ENCODE measurements at regions not wholly inside any gene's neighbourhood (a gene's known extent, or its start where the extent isn't known, plus 50 kb on each side); places are given as distances from the start of the nearest gene placed in this dataset.

DNA sequence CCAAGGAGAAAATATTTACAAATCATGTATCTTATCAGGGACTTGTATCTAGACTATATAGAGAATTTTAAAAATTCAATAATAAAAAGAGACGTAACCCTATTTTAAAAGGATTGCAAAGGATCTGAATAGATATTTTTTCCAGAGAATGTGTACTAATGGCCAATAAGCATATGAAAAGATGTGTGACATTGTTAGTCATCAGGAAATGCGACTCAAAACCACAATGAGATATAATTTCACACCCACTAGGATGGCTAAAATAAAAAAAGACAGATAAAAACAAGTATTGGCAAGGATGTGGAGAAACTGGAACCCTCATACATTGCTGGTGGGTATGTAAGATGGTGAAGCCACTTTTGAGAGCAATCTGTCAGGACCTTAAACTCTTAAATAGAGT is 141.9 kb upstream of the BMP4 start:
- DNase-seq, result no peak

DNA sequence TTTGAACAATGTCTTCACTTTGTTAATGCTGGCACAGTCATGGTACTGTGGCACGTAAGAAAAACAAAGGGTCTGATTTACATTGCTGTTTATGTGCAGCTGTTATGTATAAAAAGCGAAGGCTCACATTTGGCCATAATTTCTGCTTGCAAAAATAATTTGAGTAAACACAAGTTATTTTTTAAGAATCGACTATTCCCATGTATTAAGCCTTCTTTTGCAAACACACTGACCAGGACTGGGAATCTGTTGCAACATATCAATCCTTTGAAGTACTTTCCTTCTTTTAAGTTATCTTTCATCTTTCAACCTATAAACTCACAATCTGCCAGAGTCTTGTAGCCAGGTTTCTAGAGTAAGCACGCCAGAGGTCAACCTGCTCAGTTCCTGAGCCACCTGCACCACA is 145.4 kb upstream of the BMP4 start:
- no peak for DNase-seq

DNA sequence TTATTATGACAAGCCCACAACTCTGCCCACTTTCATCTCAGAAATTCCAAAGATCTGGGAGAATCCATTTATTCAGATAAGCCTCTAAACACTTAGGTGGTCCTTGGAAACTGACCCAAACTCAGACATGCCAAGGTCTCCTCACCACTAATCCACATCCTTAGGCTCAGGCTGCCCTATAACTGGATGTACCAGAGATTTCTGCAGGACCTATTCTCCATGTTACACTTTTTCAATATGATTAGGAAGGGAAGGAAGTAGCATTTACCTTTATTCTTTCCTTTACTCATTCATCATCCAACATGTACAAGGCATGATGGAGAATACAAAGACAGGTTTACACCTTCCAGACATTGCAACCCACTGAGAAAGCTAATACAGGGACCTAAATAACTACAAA is 145.9 kb upstream of the BMP4 start:
- no peak for DNase-seq

DNA sequence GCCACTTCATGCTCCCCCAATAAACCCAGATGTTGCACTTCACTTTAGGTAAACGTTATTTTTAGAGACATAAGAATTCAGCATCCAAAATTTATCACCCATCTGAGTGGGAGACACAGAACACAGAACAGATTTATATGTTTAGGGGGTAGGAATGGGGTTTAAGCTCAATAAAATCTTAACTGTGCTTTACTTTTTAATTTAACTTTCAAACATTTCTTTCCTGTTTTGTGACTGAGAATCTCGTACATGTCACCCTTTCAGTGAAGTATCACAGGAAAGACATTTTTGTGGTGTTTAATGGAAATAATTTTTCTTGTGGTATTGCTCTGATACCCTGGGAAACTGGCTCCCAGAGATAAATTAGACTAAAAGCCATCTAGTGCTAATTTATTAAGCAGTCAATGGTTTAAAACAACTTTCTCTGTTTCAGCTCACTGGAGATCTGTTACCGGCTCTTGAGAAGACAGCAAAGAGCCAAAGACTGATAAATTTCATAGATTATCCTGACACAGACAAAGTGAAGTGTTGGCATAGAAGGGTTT is 148.0 kb upstream of the BMP4 start:
- no peak for DNase-seq

DNA sequence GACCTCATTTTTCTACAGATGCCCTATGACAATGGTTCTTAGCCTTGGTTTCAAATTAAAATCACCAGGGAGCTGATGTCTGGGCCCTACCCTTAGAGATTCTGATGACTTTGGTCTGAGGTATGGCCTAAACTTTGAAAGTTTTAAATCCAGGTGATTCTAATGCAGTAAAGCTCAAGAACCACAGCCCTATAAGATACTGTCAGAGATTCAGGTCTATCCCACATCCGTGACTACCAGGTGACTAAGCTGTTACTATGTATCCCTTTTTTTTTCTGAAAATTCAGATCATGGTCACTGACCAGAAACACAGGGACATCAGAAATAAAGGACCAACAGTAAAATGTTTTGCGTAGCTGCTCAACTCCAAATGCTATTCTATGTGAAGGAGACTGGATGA is 148.8 kb upstream of the BMP4 start:
- no peak for DNase-seq

DNA sequence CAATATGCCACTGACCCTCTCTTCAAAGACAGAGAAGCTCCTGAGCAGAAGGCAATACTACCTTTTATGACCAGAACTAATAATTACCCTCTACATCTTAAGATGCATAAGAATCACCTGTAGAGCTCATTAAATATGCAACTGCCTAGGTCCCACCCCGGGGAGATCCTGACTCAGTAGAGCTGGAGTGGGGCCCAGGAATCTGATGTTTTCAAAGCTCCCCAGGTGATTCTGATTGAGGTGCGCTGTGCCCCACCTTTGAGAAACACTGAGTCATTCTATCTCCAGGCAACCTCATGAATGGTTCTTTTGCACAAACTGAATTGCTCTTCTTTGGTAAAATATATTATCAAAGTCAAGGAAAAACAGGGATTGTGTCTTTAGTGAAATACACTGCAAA is 149.3 kb upstream of the BMP4 start:
- no peak for DNase-seq

DNA sequence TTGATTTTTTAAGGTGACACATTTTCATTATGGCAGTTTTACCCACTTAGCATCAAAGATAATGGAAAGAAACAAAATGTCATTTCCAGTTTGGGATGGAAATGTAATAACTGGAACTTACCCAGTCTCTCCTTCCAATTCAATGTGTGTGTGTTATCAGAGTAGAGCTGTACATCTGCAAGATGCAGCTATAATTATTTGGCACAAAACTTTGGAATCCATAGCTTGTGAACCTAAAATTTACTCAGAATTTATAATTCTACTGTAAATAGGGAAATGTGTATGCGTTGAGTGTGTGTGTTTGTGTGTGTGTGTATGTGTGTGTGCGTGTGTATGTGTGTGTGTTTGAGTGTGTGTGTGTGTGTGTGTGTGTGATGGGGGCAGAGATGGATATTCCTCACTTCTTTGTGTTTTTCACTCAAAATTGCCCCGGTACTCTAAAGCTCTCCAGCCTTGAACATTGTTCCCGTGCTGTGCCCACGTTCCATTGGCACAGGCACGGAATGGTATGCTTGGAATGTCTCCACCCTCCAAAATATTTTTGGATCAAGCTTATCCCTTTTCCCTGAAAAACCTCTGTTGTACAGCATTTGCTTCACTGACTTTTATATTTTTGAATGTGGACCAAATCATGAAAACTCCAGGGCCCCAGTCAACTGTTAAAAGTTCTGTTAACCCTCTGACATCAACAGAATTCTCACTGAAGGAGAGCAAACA is 150.2 kb upstream of the BMP4 start:
- DNase-seq, result no peak

DNA sequence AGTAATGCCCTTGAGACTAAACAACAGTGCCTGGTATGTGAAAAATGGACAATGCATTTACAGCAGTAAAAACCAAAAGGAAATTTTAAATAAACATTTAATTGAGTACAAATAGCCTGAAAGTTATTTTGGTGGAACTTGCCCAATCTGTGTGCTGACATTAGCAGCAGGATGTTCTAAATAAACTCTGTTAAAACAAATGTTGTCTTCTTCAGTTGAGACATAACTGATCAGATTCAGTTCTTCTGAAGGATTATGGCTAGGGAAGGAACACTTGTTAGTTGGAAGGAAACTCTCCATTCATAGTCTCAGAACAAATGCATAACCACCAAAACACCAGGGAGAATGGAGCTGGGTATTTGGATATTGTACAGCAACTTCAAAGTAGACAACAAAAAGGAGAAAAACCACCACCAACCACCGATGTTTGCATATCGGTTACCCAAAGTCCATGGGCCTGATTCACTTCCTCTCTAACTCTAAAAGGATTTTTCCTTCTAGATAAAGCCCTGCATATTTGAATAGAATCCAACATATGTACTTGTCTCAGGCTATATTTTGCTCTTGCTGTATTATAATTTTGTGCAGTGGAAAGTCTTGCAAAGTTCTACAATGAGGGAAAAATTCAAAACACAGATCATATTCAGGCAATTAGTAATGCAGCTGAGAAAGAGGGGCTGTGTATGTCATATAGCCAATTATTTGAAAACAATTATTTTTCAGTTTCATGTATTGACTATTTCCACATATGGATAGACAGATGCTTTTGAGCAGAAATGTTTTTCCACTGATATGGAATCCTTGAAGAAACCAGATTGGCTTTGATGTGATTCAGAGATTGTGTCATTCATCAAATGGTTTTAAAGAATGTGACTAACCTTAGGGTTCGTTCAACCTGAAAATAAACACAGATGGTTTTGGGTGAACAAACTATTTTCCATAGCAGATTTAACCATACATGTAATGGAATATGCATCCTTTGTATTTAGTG is 152.2 kb upstream of the BMP4 start:
- DNase-seq, result no peak

DNA sequence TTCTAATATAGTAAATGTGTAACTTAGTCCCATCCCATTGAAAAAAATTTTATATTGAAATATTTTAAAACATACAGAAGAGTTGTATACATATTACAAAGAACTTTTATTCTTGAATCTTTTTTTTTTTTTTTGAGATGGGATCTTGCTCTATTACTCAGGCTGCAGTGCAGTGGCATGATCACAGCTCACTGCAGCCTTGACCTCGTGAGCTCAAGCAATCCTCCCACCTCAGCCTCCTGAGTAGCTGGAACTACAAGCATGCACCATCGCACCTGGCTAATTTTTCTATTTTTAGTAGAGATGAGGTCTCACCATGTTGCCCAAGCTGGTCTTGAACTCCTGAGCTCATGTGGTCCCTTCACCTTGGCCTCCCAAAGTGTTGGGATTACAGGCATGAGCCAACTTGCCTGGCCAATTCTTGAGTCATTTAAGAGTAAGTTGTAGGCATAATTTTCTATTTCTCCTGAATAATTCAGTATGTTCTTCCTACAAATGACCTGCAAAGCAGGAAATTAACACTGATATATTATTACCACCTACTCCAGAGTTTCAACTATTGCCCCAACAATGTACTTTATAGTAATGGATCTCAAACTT is 153.0 kb upstream of the BMP4 start:
- no peak for DNase-seq

DNA sequence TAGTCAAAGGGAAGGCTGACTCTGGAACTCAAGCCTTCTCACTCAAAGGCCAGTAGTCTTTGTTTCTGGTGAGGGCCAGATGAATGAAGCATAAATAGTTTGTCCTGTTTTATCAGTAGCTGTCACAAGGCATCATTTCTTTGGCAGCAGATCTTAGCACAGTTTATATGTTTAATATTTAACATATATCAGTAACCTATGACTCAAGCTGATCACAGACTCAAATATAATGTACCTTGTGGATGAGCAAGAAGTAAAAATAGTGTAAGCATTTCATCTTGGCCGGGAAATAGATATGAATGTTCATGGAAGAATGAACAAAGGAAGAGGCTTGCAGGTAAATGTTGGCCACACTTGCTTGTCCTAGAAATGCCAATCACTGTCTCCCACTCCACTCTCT is 158.3 kb upstream of the BMP4 start:
- no peak for DNase-seq

DNA sequence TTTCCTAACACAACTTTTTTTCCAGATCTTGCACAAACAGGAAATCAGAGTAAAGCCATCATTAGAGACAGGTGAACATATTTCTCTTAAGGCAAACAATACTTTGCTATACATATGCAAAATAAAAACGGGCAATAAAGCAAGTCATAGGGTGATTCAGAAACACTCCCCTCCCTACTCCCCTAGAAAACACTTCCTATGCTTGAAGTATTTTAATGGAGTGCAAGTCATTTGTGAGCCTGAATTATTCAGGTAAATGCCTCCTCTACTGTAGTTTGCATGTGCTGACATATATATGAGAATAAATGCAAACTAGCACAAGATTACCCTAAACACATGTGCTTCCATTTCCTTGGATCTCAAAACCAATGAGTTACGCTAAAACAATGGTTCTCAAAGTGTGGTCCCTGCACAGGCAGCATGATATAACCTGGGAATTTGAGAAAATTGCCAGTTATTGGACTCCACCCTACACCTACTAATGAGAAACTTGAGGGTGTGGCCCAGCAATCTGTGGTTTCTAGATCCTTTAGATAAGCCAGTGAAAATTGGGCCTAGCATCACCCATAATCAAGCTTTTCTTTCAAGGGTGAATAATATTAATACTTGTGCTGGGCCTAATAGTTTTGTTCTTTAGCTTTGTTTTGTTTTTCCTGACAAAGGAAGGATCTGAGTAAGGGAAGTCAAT is 159.7 kb upstream of the BMP4 start:
- no peak for DNase-seq

DNA sequence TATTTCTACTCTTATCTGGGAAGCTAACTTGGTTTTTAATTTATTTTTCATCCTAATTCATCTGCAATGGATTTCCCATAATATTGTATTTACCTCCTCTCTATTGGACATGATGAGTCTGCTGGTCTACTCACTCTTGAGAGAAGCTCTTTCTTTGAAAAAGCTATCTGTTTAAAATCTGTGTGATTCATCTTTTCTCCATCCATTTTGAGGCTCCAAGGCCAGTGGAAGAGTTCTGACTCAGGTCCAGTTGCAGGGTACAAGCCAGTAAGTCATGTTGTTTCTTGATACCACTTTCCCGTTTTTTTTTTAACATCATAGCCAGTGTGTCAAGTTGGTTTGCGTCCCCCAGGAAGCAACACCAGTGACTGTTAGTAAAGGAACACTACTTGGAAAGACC is 160.3 kb upstream of the BMP4 start:
- DNase-seq, result no peak

DNA sequence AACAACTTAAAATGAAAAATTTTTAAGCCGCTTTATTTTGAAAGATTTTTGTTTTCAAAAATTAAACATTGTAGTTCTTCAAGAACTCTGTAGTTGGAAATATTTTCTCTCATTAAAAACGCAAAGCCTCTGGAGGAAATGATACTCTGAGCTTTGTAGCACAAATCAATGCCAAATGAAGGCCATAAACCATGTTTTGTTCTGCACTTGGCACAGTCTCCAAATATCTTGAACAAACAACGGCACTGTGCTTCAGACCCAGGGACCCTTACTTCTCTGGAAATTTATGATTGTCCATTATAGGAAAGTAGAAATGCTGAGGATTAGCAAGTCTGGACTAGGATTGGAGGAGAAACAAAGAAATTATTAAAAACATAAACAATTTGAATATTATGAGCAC is 160.8 kb upstream of the BMP4 start:
- no peak for DNase-seq

DNA sequence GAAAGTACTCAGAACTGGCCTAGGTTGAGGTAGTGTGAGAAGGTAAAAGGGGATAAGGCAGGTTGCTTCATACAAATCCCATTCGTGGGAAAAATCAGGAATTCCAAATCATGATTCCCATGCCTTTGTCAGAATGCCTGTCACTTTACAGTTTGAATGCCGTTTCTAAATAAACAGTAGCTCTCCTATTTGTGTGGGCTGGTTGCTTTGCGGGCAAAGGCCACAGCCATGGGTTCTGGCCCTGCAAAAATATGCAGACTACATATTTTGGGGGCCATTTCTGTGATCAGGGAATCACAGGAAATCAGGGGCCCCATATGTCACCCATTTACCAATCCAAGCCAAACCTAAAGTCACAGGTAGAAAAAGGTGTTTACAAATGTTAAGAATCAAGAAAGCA is 161.3 kb upstream of the BMP4 start:
- no peak for DNase-seq

DNA sequence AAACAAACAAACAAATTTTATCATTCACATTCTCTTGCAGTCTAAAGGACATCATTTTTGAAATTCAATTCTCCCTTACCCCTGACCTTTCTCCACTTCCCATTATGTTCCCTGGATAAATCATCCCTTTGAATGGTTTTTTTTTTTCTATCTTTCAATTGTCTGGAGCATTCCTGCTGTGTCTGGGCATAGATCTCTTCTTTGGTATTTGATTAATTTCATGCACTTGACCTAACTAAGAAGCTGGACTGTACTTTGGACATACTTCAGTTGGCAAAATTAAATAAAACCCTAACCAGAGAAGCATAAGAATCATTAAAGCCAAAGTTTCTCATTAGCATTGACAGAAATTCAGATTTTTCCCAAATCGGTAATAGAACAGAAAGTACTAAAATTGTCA is 163.6 kb upstream of the BMP4 start:
- DNase-seq, result no peak

DNA sequence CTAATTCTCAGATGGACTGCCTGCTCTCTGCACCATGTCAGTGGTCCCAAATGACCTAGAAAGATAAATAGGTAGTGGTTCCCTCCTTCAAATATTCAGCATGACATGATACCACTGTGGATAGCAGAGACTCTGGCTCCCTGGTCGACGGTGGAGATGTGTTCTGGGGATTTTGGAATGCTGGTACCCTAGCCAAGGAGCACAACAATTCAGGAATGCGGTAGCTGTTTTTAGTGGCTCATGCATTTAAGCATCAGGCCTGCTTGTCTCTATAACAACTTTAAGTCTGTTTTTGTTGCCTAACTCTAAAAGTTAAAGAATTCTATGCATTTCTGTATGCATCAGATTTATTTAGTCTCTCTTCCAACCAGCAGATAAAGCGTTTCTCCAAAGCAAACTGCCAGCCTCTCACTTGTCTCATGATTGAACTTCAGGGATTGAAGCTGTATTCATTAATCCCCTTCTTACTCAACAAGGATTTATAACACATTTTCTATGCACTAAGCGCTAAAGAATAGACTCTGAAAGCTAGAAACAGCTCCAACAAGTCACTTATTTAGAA is 164.9 kb upstream of the BMP4 start:
- DNase-seq, result no peak

DNA sequence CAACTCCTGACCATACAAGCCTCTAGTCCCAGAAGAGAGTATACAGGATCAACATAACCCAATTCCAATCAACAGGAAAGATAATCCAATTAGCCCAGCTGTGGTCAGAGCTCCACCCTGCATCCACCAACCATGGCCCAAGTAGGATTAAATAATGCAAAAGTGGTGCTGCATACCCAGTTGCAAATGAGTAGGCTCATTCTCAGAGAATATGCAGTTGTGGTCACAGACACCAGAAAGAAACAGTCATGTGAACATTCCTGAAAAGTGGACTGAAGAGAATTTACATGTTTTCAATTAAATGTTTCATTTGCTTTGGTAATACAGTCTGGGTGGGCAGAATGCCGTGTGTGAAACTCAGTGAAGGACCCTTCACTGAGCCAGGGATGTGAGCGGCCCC is 167.2 kb upstream of the BMP4 start:
- no peak for DNase-seq

DNA sequence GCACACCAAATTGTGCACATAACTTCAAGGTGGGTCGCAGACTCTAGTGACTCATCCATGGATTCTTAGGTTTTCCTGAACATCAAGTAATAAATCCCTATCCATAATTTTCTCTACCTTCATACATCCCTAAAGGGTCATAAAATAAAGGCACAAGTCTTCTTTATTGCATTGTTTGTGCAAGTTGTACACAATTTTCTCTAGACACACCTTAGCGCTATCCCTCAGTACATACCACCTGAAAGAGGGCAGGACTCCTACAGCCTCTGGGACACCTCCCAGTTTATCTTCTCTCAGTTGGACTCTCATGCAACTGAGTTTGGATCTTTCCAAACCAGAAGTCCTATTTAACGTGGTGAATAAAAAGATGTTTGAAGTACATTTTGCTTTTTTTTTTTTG is 168.5 kb upstream of the BMP4 start:
- DNase-seq, result no peak

DNA sequence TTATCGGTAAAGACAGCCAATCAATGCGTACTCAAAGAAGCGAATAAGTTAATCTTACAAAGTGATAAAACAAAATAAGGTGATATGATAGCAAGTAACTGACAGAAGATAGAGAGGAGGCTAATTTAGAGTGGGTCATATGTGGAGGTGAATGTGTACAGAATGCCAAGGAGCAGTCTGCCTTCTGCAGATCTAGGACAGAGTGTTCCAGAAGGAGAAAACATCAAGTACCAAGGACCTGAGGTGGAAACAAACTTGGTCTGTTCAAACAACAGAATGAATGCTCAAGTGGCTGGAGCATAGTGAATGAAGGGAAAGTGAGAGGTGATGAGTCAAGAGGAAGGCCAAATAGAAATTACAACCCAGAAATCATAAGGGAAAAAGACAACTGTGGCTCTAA is 170.3 kb upstream of the BMP4 start:
- DNase-seq, result no peak

DNA sequence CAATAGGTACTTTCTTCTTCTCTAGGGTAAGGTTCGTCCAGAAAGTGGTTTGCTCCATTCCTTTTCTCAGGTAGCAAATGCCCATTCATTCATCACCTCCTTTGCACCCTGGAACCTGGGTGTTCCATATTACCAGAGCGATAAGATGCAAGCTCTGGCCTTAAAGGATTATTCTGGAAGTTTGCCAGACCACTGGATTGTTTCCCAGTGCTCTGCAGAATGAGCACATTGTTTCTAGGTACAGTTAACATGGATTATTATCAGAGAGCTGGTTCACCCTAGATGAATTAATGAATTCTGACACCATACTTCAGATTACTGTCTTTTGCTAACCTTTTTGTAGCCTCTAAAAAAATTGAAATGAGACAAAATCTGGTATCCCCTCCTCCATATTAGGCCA is 170.9 kb upstream of the BMP4 start:
- no peak for DNase-seq

DNA sequence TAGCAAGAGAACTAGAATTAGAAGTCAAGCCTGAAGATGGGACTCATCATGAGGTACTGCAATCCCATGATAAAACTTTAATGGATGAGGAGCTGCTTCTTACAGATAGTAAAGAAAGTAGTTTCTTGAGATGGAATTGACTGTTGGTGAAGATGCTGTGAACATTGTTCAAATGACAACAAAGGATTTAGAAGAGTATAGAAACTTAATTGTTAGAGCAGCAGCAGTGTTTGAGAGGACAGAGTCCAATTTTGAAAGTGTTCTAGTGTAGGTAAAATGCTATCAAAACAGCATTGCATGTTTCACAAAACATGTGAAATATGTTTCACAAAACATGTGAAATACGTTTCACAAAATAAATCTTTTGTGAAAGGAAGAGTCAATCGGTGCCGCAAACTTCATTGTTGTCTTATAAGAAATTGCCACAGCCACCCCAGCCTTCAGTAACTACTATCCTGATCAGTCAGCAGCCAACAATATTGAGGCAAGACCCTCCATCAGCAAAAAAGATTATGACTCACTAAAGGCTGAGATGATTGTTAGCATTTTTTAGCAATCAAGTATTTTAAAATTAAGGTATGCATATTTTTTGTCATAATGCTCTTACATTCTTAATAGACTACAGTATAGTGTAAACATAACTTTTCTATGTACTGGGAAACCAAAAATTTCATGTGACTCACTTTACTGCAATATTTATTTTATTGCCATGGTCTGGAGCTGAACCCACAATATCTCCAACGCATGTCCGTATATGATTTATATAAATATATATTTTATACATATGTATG is 173.4 kb upstream of the BMP4 start:
- DNase-seq, result no peak

DNA sequence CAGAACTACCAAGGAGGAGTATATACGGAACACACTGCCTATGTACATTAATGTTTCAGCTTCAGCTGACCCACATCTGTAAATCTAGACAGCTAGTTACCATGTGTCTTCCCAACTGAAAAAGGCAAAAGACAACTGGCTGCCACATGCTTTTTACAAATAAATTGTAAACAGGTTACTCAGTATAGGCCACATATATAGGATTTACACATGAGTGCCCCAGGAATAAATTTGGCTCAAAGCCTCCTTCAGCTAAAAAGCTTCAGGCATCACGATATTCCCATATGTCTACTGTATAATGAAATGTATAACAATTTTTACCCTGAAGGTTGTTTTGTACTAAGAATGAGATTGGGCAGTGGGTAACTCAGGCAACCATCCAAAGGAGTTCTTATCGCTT is 175.9 kb upstream of the BMP4 start:
- DNase-seq, result no peak

All from activated CD4-positive, alpha-beta T cell treated with anti-CD3 and anti-CD28 coated beads, Interleukin-10, Interleukin-2, amounts not matched to agents 100 ng/mL and 50 ng/mL, durations not matched to agents 16 hours and 8 hours (primary cell).